ENCODE measurements at regions not wholly inside any gene's neighbourhood (a gene's known extent, or its start where the extent isn't known, plus 50 kb on each side); places are given as distances from the start of the nearest gene placed in this dataset.

DNA sequence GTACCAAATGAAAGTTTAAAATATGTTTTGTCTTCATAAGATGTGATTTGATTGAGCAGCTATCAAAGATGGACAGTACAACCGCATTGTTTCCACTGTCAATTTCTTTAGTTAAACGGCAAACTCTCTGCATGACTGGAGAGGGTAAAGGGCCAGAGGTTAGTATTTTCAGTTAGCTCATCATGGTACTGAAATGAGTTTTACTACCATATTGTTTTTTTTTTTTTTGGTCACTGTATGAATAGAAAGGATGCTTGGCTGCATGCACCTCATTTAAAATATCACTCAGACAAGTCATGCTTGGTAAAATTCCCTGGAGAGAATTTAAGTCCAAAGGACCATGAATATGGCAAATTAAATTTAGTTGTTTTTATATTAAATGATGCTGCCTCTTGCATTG is 942.1 kb upstream of the SPRY2 start (continued):
- TF ChIP-seq, protein P1, sequence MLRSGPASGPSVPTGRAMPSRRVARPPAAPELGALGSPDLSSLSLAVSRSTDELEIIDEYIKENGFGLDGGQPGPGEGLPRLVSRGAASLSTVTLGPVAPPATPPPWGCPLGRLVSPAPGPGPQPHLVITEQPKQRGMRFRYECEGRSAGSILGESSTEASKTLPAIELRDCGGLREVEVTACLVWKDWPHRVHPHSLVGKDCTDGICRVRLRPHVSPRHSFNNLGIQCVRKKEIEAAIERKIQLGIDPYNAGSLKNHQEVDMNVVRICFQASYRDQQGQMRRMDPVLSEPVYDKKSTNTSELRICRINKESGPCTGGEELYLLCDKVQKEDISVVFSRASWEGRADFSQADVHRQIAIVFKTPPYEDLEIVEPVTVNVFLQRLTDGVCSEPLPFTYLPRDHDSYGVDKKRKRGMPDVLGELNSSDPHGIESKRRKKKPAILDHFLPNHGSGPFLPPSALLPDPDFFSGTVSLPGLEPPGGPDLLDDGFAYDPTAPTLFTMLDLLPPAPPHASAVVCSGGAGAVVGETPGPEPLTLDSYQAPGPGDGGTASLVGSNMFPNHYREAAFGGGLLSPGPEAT (IDR thresholded peaks at IDR 0.05; ENCODE audit: low read depth), result peak; percentile 35; the same call in 1 of the 2 replicates
- TF ChIP-seq STAT1 (conservative IDR thresholded peaks at IDR 0.05) (no peak), IRF4 (IDR thresholded peaks at IDR 0.05; ENCODE audit: low read depth, low read length) (peak; percentile 10; the same call in 1 of the 2 replicates), EZH2 (IDR thresholded peaks at IDR 0.05; ENCODE audit: borderline replicate concordance, control insufficient read depth, low read depth, low read length) (no peak), DPF2 (IDR thresholded peaks at IDR 0.05) (peak; percentile 57; the same call in 1 of the 2 replicates), NR2F1 (conservative IDR thresholded peaks at IDR 0.05) (peak; percentile 97), MXI1 (IDR thresholded peaks at IDR 0.05; ENCODE audit: low read depth, low read length) (no peak; the same call in 1 of the 2 replicates), ZNF384 (IDR thresholded peaks at IDR 0.05; ENCODE audit: borderline replicate concordance, low read depth, low read length) (peak; percentile 79; the same call in 1 of the 2 replicates), IKZF2 (IDR thresholded peaks at IDR 0.05) (peak; percentile 28 to 67; a peak in 3 of 4 replicates), POLR2AphosphoS5 (IDR thresholded peaks at IDR 0.05; ENCODE audit: low read length) (no peak), ZNF687 (IDR thresholded peaks at IDR 0.05) (no peak), CHD2 (IDR thresholded peaks at IDR 0.05; ENCODE audit: borderline replicate concordance, low read depth, low read length) (no peak), ATF2 (IDR thresholded peaks at IDR 0.05; ENCODE audit: low read length) (peak; percentile 42; the same call in 1 of the 2 replicates), NBN (IDR thresholded peaks at IDR 0.05) (peak; percentile 63), SUZ12 (IDR thresholded peaks at IDR 0.05; ENCODE audit: unreplicated experiment) (no peak), BMI1 (IDR thresholded peaks at IDR 0.05; ENCODE audit: borderline replicate concordance) (peak; percentile 57; the same call in 1 of the 2 replicates), EP300 (IDR thresholded peaks at IDR 0.05; ENCODE audit: borderline replicate concordance in 1 of 2, control insufficient read depth in 1 of 2, low read depth in 2 of 2, low read length in 2 of 2) (peak; percentile 69 to 90; a peak in 3 of 4 replicates), NR2C1 (IDR thresholded peaks at IDR 0.05) (peak; percentile 26; the same call in 1 of the 2 replicates)

Measured in GM12878 (cell line).